ENCODE measurements at regions not wholly inside any gene's neighbourhood (a gene's known extent, or its start where the extent isn't known, plus 50 kb on each side); places are given as distances from the start of the nearest gene placed in this dataset.

- no peak for TF ChIP-seq E2F4 (IDR thresholded peaks at IDR 0.05; ENCODE audit: low read depth, low read length)
- TF ChIP-seq MAX (IDR thresholded peaks at IDR 0.05; ENCODE audit: low read depth, low read length), result no peak
Measured at GRCh38 chr2:236449167-236449761, 120.4 kb upstream of the ACKR3 start (continued).

- no peak for FAIRE-seq
- ChIA-PET RAD21 (ENCODE audit: unreplicated experiment) (no interaction called here), CTCF (interaction anchor here (1.1 kb wide), 1 partner anchor 118 kb away, joined by 3 read pairs; the partner anchor contains the start of gene ACKR3), SMC1A (ENCODE audit: uncharacterized antibody, unreplicated experiment) (no interaction called here), POLR2A (no interaction called here)
- no peak for DNase-seq (ENCODE audit: low read depth, low spot score)
- Histone ChIP-seq H3K4me1 (ENCODE audit: control insufficient read depth, insufficient read depth, low read length) (no peaks in the 10 kb centered on the region), H3K9me3 (replicated peaks; ENCODE audit: control insufficient read depth, insufficient read depth, low read length) (no peaks in the 10 kb centered on the region), H3K9ac (ENCODE audit: control insufficient read depth, insufficient read depth, low read length) (no peak overlapping the region), H2AFZ (ENCODE audit: control insufficient read depth, low read depth, low read length) (no peak overlapping the region), H3K4me2 (ENCODE audit: control insufficient read depth, insufficient read depth) (no peak overlapping the region), H3K4me3 (no peak overlapping the region), H3K27me3 (replicated peaks in 1 of 2; ENCODE audit: control insufficient read depth in 2 of 2, insufficient read depth in 2 of 2, low read length in 1 of 2) (no peaks in the 10 kb centered on the region; a peak in 1 of 4 replicates), H3K27ac (ENCODE audit: control insufficient read depth, insufficient read depth) (no peak overlapping the region), H4K20me1 (ENCODE audit: control insufficient read depth, insufficient read depth) (no peaks in the 10 kb centered on the region), H3K36me3 (ENCODE audit: control insufficient read depth in 2 of 2, insufficient read depth in 2 of 2, low read length in 1 of 2) (no peaks in the 10 kb centered on the region), H3K79me2 (ENCODE audit: control insufficient read depth, insufficient read depth, low read length) (no peaks in the 10 kb centered on the region)
- intact Hi-C loops (cut with micrococcal nuclease; ENCODE audit: unreplicated experiment) (no loop called here), in situ Hi-C loops (cut with MboI) (no loop called here)
- no TSS peak for BruUV-seq (replicated peaks)
- WGBS (ENCODE audit: insufficient coverage, insufficient replicate concordance, low lambda C conversion rate, missing lambda C conversion rate), result 38% methylated on average over 3 of the region's 3 CpGs
- no peak for ATAC-seq
- TF ChIP-seq PML (IDR thresholded peaks at IDR 0.05; ENCODE audit: low read length) (no peak), SIN3A (IDR thresholded peaks at IDR 0.05; ENCODE audit: low read depth, low read length) (no peak), RUNX3 (IDR thresholded peaks at IDR 0.05; ENCODE audit: low read length) (no peak), LARP7 (IDR thresholded peaks at IDR 0.05) (no peak), ZBTB4 (CRISPR knock-in tag; IDR thresholded peaks at IDR 0.05) (no peak), YBX1 (IDR thresholded peaks at IDR 0.05) (no peak), STAT3 (IDR thresholded peaks at IDR 0.05; ENCODE audit: low read depth, low read length) (no peak), POLR2AphosphoS2 (IDR thresholded peaks at IDR 0.05; ENCODE audit: low read depth, low read length) (no peak), NFYB (IDR thresholded peaks at IDR 0.05; ENCODE audit: insufficient read depth, low read depth, low read length) (no peak), RCOR1 (conservative IDR thresholded peaks at IDR 0.05; ENCODE audit: low read depth, low read length) (no peak), HSF1 (IDR thresholded peaks at IDR 0.05; ENCODE audit: low read depth, low read length) (no peak), MTA3 (IDR thresholded peaks at IDR 0.05; ENCODE audit: borderline replicate concordance, low read length) (no peak), TCF7 (IDR thresholded peaks at IDR 0.05; ENCODE audit: borderline replicate concordance) (no peak), WRNIP1 (IDR thresholded peaks at IDR 0.05; ENCODE audit: borderline replicate concordance, low read depth, low read length) (no peak), ATF2 (IDR thresholded peaks at IDR 0.05; ENCODE audit: low read length) (no peak)
Measured at GRCh38 chr2:236452238-236452637, 117.4 kb upstream of the ACKR3 start.
